PC-3 (cell line): ENCODE measurements at regions not wholly inside any gene's neighbourhood (a gene's known extent, or its start where the extent isn't known, plus 50 kb on each side); places are given as distances from the start of the nearest gene placed in this dataset.

Experiments used
- ATAC-seq: fragments of 200-7000 bp; cut with Tn5 transposase; 2 replicates; pipeline ENCODE4 v1.9.1; 2020; ENCODE audit warnings: mild to moderate bottlenecking, moderate library complexity
- BruUV-seq: library from RNA; stranded (reverse); fragments of 400-500 nt; replicated peaks from 2 replicates; lab custom pipeline; 2021; lab: Mats Ljungman, UMichigan
- CTCF ChIA-PET: fragments of 300-600 bp; sonication (Branson Sonifier 250); formaldehyde crosslinking; loops from one replicate; lab custom pipeline; 2022; ENCODE audit warnings: antibody characterized with exemption; lab: Charles Lee
- POLR2A ChIA-PET: fragments of 300-600 bp; sonication (Branson Sonifier 250); formaldehyde crosslinking; loops from one replicate; lab custom pipeline; 2022; ENCODE audit warnings: antibody characterized with exemption; ENCODE audit not compliant: unreplicated experiment; lab: Charles Lee
- DNase-seq: peaks from one replicate; pipeline ENCODE4 v3.0.0-alpha.2; 2015
- H2AFZ ChIP-seq: fragments of 300-600 bp; sonication (generic); 2 replicates; pipeline ENCODE4 v1.6.0; 2016; ENCODE audit warnings: antibody characterized with exemption, low read length
- H3F3A ChIP-seq: fragments of 300-600 bp; sonication (generic); one replicate; pipeline ENCODE4 v1.6.0; 2017; ENCODE audit warnings: antibody characterized with exemption, low read length, control low read depth, mild to moderate bottlenecking; ENCODE audit not compliant: unreplicated experiment
- H3K27ac ChIP-seq: fragments of 300-600 bp; sonication (generic); 2 replicates; pipeline ENCODE4 v1.5.1; 2016; ENCODE audit warnings: mild to moderate bottlenecking, low read length
- H3K27me3 ChIP-seq: fragments of 300-600 bp; sonication (generic); 2 replicates; pipeline ENCODE4 v1.6.1; 2016; ENCODE audit warnings: low read length, mixed read lengths
- H3K36me3 ChIP-seq: fragments of 300-600 bp; sonication (generic); 2 replicates; pipeline ENCODE4 v1.6.1; 2016; ENCODE audit warnings: low read depth, mixed run types, low read length, mixed read lengths
- H3K4me1 ChIP-seq: fragments of 300-600 bp; sonication (generic); 2 replicates; pipeline ENCODE4 v1.5.1; 2016; ENCODE audit warnings: low read length; ENCODE audit not compliant: insufficient read depth
- H3K4me2 ChIP-seq: fragments of 300-600 bp; sonication (generic); 2 replicates; pipeline ENCODE4 v1.6.0; 2016; ENCODE audit warnings: low read length
- H3K4me3 ChIP-seq: fragments of 300-600 bp; sonication (generic); 2 replicates; pipeline ENCODE4 v1.5.1; 2016; ENCODE audit warnings: mild to moderate bottlenecking, low read length, mixed read lengths
- H3K79me2 ChIP-seq: fragments of 300-600 bp; sonication (generic); 2 replicates; pipeline ENCODE4 v1.6.1; 2017; ENCODE audit warnings: low read length, mixed read lengths
- H3K9ac ChIP-seq: fragments of 300-600 bp; sonication (generic); 2 replicates; pipeline ENCODE4 v1.6.0; 2016; ENCODE audit warnings: mild to moderate bottlenecking, low read length
- H3K9me2 ChIP-seq: fragments of 300-600 bp; sonication (generic); replicated peaks from 2 replicates; pipeline ENCODE4 v1.6.1; 2016; ENCODE audit warnings: mixed run types, low read length, mixed read lengths
- H3K9me3 ChIP-seq: fragments of 300-600 bp; sonication (generic); 2 replicates; pipeline ENCODE4 v1.6.1; 2016; ENCODE audit warnings: low read length, mixed read lengths
- H4K20me1 ChIP-seq: fragments of 300-600 bp; sonication (generic); 2 replicates; pipeline ENCODE4 v1.6.1; 2016; ENCODE audit warnings: low read length, mixed read lengths
- EZH2 ChIP-seq: fragments of 300-600 bp; sonication (generic); IDR thresholded peaks from one replicate; pipeline ENCODE4 v1.6.1; 2017; ENCODE audit warnings: antibody characterized with exemption, mild to moderate bottlenecking, low read length; ENCODE audit not compliant: unreplicated experiment
- EZH2phosphoT487 ChIP-seq: fragments of 300-600 bp; sonication (generic); IDR thresholded peaks from 2 replicates; pipeline ENCODE4 v1.6.1; 2018; ENCODE audit warnings: mild to moderate bottlenecking, antibody characterized with exemption, low read length, borderline replicate concordance
- intact Hi-C: fragments of 100-400 bp; cut with micrococcal nuclease; formaldehyde crosslinking; loops from 2 replicates; pipeline ENCODE4 v1.9.0; 2023
- TF ChIP-seq, protein P1 (sequence below): fragments of 300-600 bp; sonication (generic); conservative IDR thresholded peaks from 2 replicates; pipeline ENCODE4 v1.5.1; 2017; ENCODE audit warnings: antibody characterized with exemption, low read depth, mild to moderate bottlenecking, low read length

DNA sequence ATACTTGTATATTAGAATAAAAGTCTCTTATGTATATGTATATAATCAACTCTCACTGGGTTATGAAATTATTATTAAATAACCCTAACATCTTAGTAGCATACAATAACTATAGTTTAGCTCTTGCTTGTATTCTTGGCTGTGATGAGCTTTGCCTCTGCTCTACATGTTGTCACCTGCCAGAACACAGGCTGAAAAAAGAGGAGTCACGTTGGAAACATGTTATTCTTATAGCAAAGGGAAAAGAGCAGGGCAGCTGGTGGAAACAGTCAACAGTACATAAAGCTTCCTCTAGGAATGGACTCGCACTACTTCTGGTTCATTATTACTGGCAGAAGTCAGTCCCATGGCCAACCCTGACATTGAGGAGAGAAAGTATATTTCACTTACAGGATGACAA, 362.0 kb upstream of the KYNU start:
- H3K79me2 ChIP-seq, result no peaks in the 10 kb centered on the region
- no peak overlapping the region for H3K9ac ChIP-seq
- peaks cover 5% of the 10 kb centered on the region; the same call in 1 of the 2 replicates for H3K27me3 ChIP-seq
- no peak for DNase-seq
- TF ChIP-seq EZH2phosphoT487 (no peak), EZH2 (no peak)
- TF ChIP-seq, protein P1, sequence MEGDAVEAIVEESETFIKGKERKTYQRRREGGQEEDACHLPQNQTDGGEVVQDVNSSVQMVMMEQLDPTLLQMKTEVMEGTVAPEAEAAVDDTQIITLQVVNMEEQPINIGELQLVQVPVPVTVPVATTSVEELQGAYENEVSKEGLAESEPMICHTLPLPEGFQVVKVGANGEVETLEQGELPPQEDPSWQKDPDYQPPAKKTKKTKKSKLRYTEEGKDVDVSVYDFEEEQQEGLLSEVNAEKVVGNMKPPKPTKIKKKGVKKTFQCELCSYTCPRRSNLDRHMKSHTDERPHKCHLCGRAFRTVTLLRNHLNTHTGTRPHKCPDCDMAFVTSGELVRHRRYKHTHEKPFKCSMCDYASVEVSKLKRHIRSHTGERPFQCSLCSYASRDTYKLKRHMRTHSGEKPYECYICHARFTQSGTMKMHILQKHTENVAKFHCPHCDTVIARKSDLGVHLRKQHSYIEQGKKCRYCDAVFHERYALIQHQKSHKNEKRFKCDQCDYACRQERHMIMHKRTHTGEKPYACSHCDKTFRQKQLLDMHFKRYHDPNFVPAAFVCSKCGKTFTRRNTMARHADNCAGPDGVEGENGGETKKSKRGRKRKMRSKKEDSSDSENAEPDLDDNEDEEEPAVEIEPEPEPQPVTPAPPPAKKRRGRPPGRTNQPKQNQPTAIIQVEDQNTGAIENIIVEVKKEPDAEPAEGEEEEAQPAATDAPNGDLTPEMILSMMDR, result no peak
- ChIA-PET CTCF (no interaction called here), POLR2A (no interaction called here)
- BruUV-seq, result no TSS peak
- no peaks in the 10 kb centered on the region for H3K9me2 ChIP-seq
- ATAC-seq, result no peak
- H3K27ac ChIP-seq, result no peak overlapping the region
- H3K36me3 ChIP-seq, result no peaks in the 10 kb centered on the region
- intact Hi-C loops, result no loop called here
- H2AFZ ChIP-seq, result no peak overlapping the region
- H3K4me3 ChIP-seq, result no peak overlapping the region
- no peaks in the 10 kb centered on the region for H4K20me1 ChIP-seq
- H3K4me2 ChIP-seq, result no peak overlapping the region
- H3F3A ChIP-seq, result no peaks in the 10 kb centered on the region
- no peaks in the 10 kb centered on the region for H3K9me3 ChIP-seq
- no peaks in the 10 kb centered on the region for H3K4me1 ChIP-seq

DNA sequence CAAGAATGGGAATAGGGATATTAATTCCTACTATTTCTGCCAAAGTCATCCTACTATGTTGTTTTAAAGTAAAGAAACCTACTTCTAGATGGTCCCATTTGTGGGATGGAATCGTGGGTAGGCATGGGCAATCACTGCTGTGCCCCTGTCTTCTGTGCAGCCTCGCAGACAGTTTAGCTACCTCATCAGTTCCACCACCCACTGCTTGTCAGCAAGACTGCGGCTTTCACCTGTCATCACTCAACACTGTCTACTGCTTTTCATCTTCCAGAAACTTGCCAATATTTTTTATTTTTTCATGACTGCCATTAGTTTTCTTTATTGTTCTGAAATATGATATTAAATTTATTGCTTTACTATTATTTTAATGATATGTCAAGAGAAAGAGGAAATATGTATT, 368.1 kb upstream of the KYNU start:
- ChIA-PET POLR2A (no interaction called here), CTCF (no interaction called here)
- DNase-seq (no peak), ATAC-seq (no peak)
- Histone ChIP-seq H3K4me3 (no peak overlapping the region), H3K9me2 (no peaks in the 10 kb centered on the region), H3K4me2 (no peak overlapping the region), H4K20me1 (no peaks in the 10 kb centered on the region), H2AFZ (no peak overlapping the region), H3K4me1 (no peaks in the 10 kb centered on the region), H3K27ac (no peak overlapping the region), H3F3A (no peaks in the 10 kb centered on the region), H3K36me3 (no peaks in the 10 kb centered on the region), H3K27me3 (peaks cover 20% of the 10 kb centered on the region; the same call in 1 of the 2 replicates), H3K79me2 (no peaks in the 10 kb centered on the region), H3K9me3 (no peaks in the 10 kb centered on the region), H3K9ac (no peak overlapping the region)
- intact Hi-C loops, result no loop called here
- BruUV-seq, result no TSS peak
- TF ChIP-seq, protein P1, result no peak
- TF ChIP-seq EZH2phosphoT487, result no peak
- no peak for TF ChIP-seq EZH2

DNA sequence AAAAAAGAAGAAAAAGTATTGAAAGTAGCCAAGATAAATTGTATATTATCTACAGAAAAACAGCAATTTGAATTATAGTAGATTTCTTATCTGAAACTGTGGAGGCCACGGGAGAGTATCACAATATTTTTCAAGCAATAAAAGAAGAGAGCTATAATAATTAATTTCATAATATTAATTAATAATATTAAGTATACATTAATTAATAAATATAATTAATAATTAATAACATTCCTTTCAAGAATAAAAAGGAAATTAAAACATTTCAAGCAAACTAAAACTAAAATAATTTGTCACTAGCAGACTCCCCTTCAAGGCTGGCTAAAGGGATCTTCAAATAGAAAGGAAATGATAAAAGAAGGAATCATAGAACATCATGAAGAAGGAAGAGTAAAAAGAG, 372.7 kb upstream of the KYNU start:
- ATAC-seq (no peak), DNase-seq (no peak)
- Histone ChIP-seq H3K4me2 (no peak overlapping the region), H2AFZ (no peak overlapping the region), H3F3A (no peaks in the 10 kb centered on the region), H3K27me3 (peaks cover 10% of the 10 kb centered on the region; the same call in 1 of the 2 replicates), H3K27ac (no peak overlapping the region), H4K20me1 (no peaks in the 10 kb centered on the region), H3K4me3 (no peak overlapping the region), H3K4me1 (no peaks in the 10 kb centered on the region), H3K9me2 (no peaks in the 10 kb centered on the region), H3K9ac (no peak overlapping the region), H3K36me3 (no peaks in the 10 kb centered on the region), H3K79me2 (no peaks in the 10 kb centered on the region), H3K9me3 (no peaks in the 10 kb centered on the region)
- no TSS peak for BruUV-seq
- CTCF ChIA-PET, result no interaction called here
- intact Hi-C loops, result no loop called here
- TF ChIP-seq, protein P1, result no peak
- TF ChIP-seq EZH2phosphoT487, result no peak
- no peak for TF ChIP-seq EZH2
- POLR2A ChIA-PET, result no interaction called here
